CD4-positive, CD25-positive, alpha-beta regulatory T cell (primary cell): ENCODE measurements at regions not wholly inside any gene's neighbourhood (a gene's known extent, or its start where the extent isn't known, plus 50 kb on each side); places are given as distances from the start of the nearest gene placed in this dataset.

Source experiments
- ATAC-seq, 2 donors: fragments of 150-1000 bp; cut with Tn5 transposase; one replicate each; pipeline ENCODE4 v1.10.0; 2021; ENCODE audit warnings: low read depth in 2 of 2, moderate number of reproducible peaks in 2 of 2, moderate library complexity in 1 of 2
- DNase-seq, 3 donors: peaks; one replicate each; pipeline versions ENCODE4 v3.0.0 to v3.0.0-alpha.2; 2012 to 2022; ENCODE audit warnings: mixed read lengths in 1 of 3
- H3K27ac ChIP-seq: one replicate; pipeline ENCODE4 v1.7.0; 2013; ENCODE audit warnings: mild to moderate bottlenecking, low read length; ENCODE audit not compliant: insufficient read depth, poor library complexity, severe bottlenecking
- H3K27me3 ChIP-seq: one replicate; pipeline ENCODE4 v1.7.0; 2013; ENCODE audit warnings: low read length; ENCODE audit not compliant: control insufficient read depth, insufficient read depth
- H3K36me3 ChIP-seq: one replicate; pipeline ENCODE4 v1.7.0; 2013; ENCODE audit warnings: mild to moderate bottlenecking, low read length, moderate library complexity; ENCODE audit not compliant: control insufficient read depth, insufficient read depth
- H3K4me1 ChIP-seq: 2 replicates; pipeline ENCODE4 v1.7.0; 2013; ENCODE audit warnings: mild to moderate bottlenecking, low read length; ENCODE audit not compliant: insufficient read depth, control insufficient read depth, poor library complexity, severe bottlenecking
- H3K4me3 ChIP-seq: one replicate; pipeline ENCODE4 v1.7.0; 2013; ENCODE audit warnings: low read depth, mild to moderate bottlenecking, low read length, moderate library complexity
- H3K9me3 ChIP-seq, 2 experiments: 1 replicate in 1 of 2; 2 replicates in 1 of 2; pipeline ENCODE4 v1.7.0; 2013; ENCODE audit warnings: low read length in 2 of 2, mild to moderate bottlenecking in 1 of 2, moderate library complexity in 1 of 2; ENCODE audit not compliant: control insufficient read depth in 2 of 2
- H3K27ac Mint-ChIP-seq, 3 donors: one replicate each; pipeline ENCODE4 v1.8.0; 2020 to 2022; ENCODE audit warnings: mild to moderate bottlenecking in 3 of 3, mixed read lengths in 3 of 3, moderate library complexity in 2 of 3
- H3K27me3 Mint-ChIP-seq: one replicate; pipeline ENCODE4 v1.8.0; 2022; ENCODE audit warnings: mild to moderate bottlenecking, mixed read lengths
- H3K36me3 Mint-ChIP-seq: one replicate; pipeline ENCODE4 v1.8.0; 2020; ENCODE audit warnings: mixed read lengths
- H3K4me1 Mint-ChIP-seq, 4 donors: one replicate each; pipeline ENCODE4 v1.8.0; 2020 to 2022; ENCODE audit warnings: mixed read lengths in 4 of 4, mild to moderate bottlenecking in 1 of 4
- H3K4me3 Mint-ChIP-seq, 4 donors: one replicate each; pipeline ENCODE4 v1.8.0; 2020 to 2022; ENCODE audit warnings: mild to moderate bottlenecking in 4 of 4, mixed read lengths in 4 of 4, moderate library complexity in 3 of 4
- H3K9me3 Mint-ChIP-seq, 7 donors: one replicate each; pipeline ENCODE4 v1.8.0; 2020 to 2022; ENCODE audit warnings: mixed read lengths in 7 of 7, mild to moderate bottlenecking in 3 of 7, moderate library complexity in 2 of 7

DNA sequence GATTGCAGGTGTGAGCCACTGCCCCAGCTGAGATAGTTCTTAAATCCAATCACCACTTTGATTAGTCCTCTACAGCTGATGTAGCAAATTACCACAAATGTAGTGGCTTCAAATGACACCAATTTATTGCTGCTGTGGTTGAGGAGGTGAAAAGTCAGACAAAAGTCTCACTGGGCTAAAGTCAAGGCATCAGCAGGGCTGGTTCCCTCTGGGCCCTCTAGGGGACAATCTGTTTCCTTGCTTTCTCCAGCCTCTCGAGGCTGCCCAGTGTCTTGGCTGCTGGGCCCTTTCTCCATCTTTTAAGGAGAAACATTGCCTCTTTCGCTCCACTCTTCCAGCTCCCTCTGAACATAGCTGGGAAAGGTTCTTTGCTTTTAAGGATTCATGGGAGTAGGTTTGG, 50.5 kb upstream of the SHANK2 start:
- no peak overlapping the region for H3K4me3 Mint-ChIP-seq
- no peaks in the 10 kb centered on the region for H3K9me3 Mint-ChIP-seq
- no peaks in the 10 kb centered on the region for H3K36me3 Mint-ChIP-seq
- Histone ChIP-seq H3K4me1 (no peaks in the 10 kb centered on the region), H3K27ac (no peak overlapping the region), H3K9me3 (no peaks in the 10 kb centered on the region), H3K36me3 (no peaks in the 10 kb centered on the region), H3K27me3 (no peaks in the 10 kb centered on the region), H3K4me3 (no peak overlapping the region)
- H3K27me3 Mint-ChIP-seq: peaks cover 4% of the 10 kb centered on the region
- DNase-seq (no peak), ATAC-seq (no peak)
- H3K4me1 Mint-ChIP-seq: no peaks in the 10 kb centered on the region
- H3K27ac Mint-ChIP-seq: no peak overlapping the region

DNA sequence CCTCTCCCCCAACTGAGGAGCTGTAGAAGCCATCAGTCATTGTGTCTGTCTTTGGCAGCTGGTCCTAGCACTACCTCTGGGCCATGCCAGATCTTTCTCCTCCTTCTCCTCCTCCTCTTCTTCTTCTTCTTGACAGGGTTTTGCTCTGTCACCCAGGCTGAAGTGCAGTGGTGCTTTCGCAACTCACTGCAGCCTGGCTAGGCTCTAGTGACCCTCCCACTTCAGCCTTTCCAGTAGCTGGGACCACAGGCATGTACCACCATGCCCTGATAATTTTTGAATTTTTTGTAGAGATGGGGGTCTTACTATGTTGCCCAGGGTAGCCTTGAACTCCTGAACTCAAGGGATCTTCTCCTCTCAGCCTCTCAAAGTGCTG, 50.1 kb upstream of the SHANK2 start:
- Histone ChIP-seq H3K9me3 (no peaks in the 10 kb centered on the region), H3K4me3 (no peak overlapping the region), H3K27ac (no peak overlapping the region), H3K4me1 (no peaks in the 10 kb centered on the region), H3K27me3 (no peaks in the 10 kb centered on the region), H3K36me3 (no peaks in the 10 kb centered on the region)
- no peaks in the 10 kb centered on the region for H3K4me1 Mint-ChIP-seq
- no peak overlapping the region for H3K27ac Mint-ChIP-seq
- H3K9me3 Mint-ChIP-seq: no peaks in the 10 kb centered on the region
- H3K4me3 Mint-ChIP-seq: no peak overlapping the region
- DNase-seq (no peak), ATAC-seq (no peak)
- peaks cover 4% of the 10 kb centered on the region for H3K27me3 Mint-ChIP-seq
- H3K36me3 Mint-ChIP-seq: no peaks in the 10 kb centered on the region
